ENCODE measurements at regions not wholly inside any gene's neighbourhood (a gene's known extent, or its start where the extent isn't known, plus 50 kb on each side); places are given as distances from the start of the nearest gene placed in this dataset.

DNA sequence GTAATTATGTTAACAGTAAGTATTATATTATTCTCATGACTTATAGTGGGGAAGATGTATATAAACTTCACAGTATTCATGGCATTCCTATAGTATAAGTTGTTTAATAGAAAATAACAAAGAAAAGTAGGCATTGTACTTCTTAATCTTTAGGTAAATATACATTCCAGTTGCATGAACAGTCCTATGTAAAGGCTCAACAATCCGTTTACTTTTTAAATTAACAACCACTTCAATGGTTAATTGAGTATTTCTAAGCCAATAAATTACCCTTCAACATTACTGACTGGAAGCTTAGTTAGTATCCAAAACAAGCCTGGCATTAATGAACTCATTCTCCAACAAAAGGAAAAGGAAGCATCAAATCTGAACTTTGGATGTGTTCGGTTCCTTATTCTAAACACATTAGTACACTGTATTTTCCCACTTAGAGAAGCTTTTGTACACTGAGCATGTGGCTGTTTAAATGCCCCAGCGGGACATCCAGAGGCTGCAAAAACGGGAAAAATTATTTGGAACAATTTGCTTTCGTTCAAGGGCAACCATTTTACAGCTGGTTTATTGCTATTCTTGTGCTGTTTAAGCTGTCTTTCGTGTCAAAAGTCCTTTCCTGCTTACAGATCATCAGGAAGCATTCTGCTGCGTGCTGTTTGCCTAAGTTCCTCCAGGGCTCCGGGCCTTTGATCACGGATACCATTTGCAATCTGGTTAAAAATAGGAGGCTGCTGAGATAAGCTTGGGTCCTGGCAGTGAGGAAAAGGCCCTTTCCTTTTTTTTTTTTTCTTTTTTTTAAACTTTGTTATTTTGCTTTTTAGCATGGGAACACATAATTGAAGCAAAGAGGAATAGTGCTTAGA lies 460.3 kb downstream of the SPRY1 start:
- no peak for TF ChIP-seq POLR2A (IDR thresholded peaks at IDR 0.05)
- TF ChIP-seq, protein P1, sequence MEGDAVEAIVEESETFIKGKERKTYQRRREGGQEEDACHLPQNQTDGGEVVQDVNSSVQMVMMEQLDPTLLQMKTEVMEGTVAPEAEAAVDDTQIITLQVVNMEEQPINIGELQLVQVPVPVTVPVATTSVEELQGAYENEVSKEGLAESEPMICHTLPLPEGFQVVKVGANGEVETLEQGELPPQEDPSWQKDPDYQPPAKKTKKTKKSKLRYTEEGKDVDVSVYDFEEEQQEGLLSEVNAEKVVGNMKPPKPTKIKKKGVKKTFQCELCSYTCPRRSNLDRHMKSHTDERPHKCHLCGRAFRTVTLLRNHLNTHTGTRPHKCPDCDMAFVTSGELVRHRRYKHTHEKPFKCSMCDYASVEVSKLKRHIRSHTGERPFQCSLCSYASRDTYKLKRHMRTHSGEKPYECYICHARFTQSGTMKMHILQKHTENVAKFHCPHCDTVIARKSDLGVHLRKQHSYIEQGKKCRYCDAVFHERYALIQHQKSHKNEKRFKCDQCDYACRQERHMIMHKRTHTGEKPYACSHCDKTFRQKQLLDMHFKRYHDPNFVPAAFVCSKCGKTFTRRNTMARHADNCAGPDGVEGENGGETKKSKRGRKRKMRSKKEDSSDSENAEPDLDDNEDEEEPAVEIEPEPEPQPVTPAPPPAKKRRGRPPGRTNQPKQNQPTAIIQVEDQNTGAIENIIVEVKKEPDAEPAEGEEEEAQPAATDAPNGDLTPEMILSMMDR (IDR thresholded peaks at IDR 0.05), result peak in 3 of 6 experiments; percentile 31 to 44 (median 40)
- Histone ChIP-seq H3K27me3 (no peaks in the 10 kb centered on the region), H3K4me3 (peak overlapping the region in 2 of 4 donors; percentile 7 to 30), H3K9me3 (no peaks in the 10 kb centered on the region), H3K36me3 (no peaks in the 10 kb centered on the region), H3K4me1 (no peaks in the 10 kb centered on the region), H3K27ac (peak overlapping the region in 3 of 4 donors; percentile 33 to 67 (median 49))
- peak in 1 of 3 donors; percentile 57 for DNase-seq

DNA sequence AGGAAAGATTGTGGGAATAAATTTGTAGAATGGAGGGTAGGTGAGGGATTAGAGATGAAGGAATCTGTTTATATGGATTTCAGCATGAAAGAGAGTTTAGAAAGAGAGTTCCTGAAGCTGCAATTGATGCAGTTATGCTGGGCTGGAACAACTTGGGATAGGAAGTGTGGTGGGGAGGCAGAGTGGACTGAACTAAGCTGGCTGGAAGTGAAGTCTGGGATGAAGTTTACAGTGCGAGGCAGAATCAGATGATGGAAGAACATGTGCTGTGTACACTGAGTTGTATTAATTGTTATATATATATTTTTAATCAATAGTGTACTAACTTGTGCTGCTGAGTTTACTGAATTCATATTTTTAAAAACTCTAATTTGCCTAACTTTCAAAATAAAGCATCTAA lies 461.9 kb downstream of the SPRY1 start:
- TF ChIP-seq, protein P1 (IDR thresholded peaks at IDR 0.05), result no peak
- no peak for TF ChIP-seq POLR2A (IDR thresholded peaks at IDR 0.05)
- no peak overlapping the region for H3K27ac ChIP-seq

DNA sequence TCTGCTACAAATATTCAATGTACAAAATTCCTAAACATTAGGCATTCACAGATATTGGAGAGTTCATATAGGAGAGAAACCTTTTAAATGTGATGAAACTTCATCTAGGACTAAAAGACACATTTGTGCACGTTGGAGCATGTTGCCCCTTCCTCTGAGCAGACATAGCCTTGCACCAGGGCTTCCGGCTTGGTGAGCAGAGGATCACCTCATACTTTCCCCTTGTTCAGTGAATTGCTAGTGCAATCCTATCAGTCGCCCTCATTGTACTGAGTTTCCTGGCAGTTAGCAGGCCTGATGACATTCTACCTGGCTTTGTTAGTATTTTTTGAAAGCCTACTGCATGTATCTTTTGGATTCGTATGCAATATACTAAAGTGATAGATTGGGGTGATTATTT lies 466.2 kb downstream of the SPRY1 start:
- H3K4me3 ChIP-seq, result no peak overlapping the region
- H3K36me3 ChIP-seq, result no peaks in the 10 kb centered on the region
- H3K27ac ChIP-seq, result no peak overlapping the region
- no peaks in the 10 kb centered on the region for H3K4me1 ChIP-seq
- no peak for DNase-seq
- no peak for TF ChIP-seq POLR2A (IDR thresholded peaks at IDR 0.05)
- TF ChIP-seq, protein P1 (IDR thresholded peaks at IDR 0.05), result no peak
- no peaks in the 10 kb centered on the region for H3K9me3 ChIP-seq
- no peaks in the 10 kb centered on the region for H3K27me3 ChIP-seq

More for the DNA sequence above, 461.9 kb downstream of the SPRY1 start:
- H3K9me3 ChIP-seq, result no peaks in the 10 kb centered on the region
- DNase-seq, result no peak
- H3K4me1 ChIP-seq, result no peaks in the 10 kb centered on the region
- no peak overlapping the region for H3K4me3 ChIP-seq
- H3K27me3 ChIP-seq, result no peaks in the 10 kb centered on the region
- H3K36me3 ChIP-seq, result no peaks in the 10 kb centered on the region

DNA sequence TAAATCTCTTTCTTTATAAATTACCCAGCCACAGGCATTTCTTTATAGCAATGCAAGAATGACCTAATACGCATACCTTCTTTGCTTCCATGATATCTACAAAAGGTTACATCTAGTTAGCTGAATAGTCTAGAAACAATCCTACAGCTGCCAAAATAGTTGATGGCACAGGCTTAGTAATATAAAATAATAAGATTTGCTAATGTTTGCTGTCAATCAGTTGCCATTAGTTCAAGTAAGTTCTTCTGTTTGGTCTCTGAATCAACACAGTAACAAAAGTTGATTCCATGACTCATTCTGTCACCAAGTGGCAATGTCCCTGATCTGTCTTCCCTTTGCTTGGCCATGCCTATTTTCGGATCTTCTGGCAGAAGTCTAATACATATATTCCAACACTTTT lies 470.2 kb downstream of the SPRY1 start:
- Histone ChIP-seq H3K4me1 (no peaks in the 10 kb centered on the region), H3K9me3 (no peaks in the 10 kb centered on the region), H3K36me3 (no peaks in the 10 kb centered on the region), H3K4me3 (no peak overlapping the region), H3K27me3 (no peaks in the 10 kb centered on the region), H3K27ac (no peak overlapping the region)
- TF ChIP-seq POLR2A (IDR thresholded peaks at IDR 0.05), result no peak
- TF ChIP-seq, protein P1 (IDR thresholded peaks at IDR 0.05), result no peak
- DNase-seq, result no peak

DNA sequence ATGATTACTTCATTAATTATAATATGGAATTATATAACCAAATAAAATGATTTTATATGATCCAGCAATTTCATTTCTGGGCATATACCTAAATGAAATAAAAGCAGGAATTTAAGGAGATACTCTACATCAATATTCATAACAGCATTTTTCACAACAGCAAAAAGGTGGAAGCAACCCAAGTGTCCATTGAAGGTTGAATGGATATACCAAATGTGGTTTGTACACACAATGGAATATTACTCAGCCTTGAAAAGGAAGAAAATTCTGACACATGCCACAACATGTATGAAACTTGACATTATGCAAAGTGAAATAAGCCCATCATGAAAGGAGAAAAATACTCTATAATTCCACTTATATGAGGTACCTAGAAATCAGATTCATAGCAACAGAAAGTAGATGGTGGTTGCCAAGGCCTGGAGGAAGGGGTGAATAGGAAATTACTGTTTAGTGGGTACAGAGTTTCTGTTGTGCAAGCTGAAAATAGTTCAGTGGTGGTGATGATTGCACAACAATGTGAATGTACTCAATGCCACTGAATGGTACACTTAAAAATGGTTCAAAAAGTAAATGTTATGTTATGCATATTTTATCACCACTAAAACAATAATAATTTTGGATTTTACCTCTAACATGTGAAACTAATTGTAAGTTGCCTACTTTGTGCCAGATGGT lies 471.5 kb downstream of the SPRY1 start:
- Histone ChIP-seq H3K27me3 (no peaks in the 10 kb centered on the region), H3K9me3 (no peaks in the 10 kb centered on the region), H3K36me3 (no peaks in the 10 kb centered on the region), H3K4me1 (no peaks in the 10 kb centered on the region), H3K4me3 (no peak overlapping the region), H3K27ac (no peak overlapping the region)
- no peak for DNase-seq
- TF ChIP-seq, protein P1 (IDR thresholded peaks at IDR 0.05), result no peak
- no peak for TF ChIP-seq POLR2A (IDR thresholded peaks at IDR 0.05)
